Thymus (tissue), 11 donors: ENCODE measurements at regions not wholly inside any gene's neighbourhood (a gene's known extent, or its start where the extent isn't known, plus 50 kb on each side); places are given as distances from the start of the nearest gene placed in this dataset.

Experiments
- DNase-seq, 9 donors: peaks; one replicate each; pipeline ENCODE4 v3.0.0-alpha.2; 2013; ENCODE audit warnings: low spot score in 9 of 9, low read depth in 6 of 9, missing footprints in 1 of 9
- H3K27ac ChIP-seq, 2 donors: one replicate each; pipeline ENCODE4 v1.5.1; 2013; ENCODE audit warnings: control low read depth in 1 of 2, low read depth in 1 of 2, low read length in 1 of 2, mild to moderate bottlenecking in 1 of 2, moderate library complexity in 1 of 2
- H3K27me3 ChIP-seq, 2 donors: one replicate each; pipeline ENCODE4 v1.5.1; 2013; ENCODE audit warnings: low read length in 1 of 2; ENCODE audit not compliant: control insufficient read depth in 2 of 2, insufficient read depth in 1 of 2
- H3K36me3 ChIP-seq, 2 donors: one replicate each; pipeline ENCODE4 v1.5.1; 2013; ENCODE audit warnings: low read length in 1 of 2, mild to moderate bottlenecking in 1 of 2, moderate library complexity in 1 of 2; ENCODE audit not compliant: control insufficient read depth in 2 of 2, insufficient read depth in 2 of 2
- H3K4me1 ChIP-seq, 2 donors: one replicate each; pipeline ENCODE4 v1.5.1; 2013; ENCODE audit warnings: low read length in 2 of 2; ENCODE audit not compliant: control insufficient read depth in 2 of 2, insufficient read depth in 2 of 2
- H3K4me3 ChIP-seq, 2 donors: one replicate each; pipeline ENCODE4 v1.5.1; 2013; ENCODE audit warnings: low read length in 2 of 2, control low read depth in 1 of 2, mild to moderate bottlenecking in 1 of 2
- H3K9me3 ChIP-seq, 2 donors: one replicate each; pipeline ENCODE4 v1.5.1; 2013; ENCODE audit warnings: low read length in 1 of 2, mild to moderate bottlenecking in 1 of 2; ENCODE audit not compliant: control insufficient read depth in 2 of 2, insufficient read depth in 1 of 2
- WGBS: extraction: QIAGEN DNeasy Blood & Tissue Kit; methylation state at CpG from one replicate; pipeline ENCODE4 v1.1.7; 2013; 5-methylcytosine and 5-hydroxymethylcytosine counted together
- donor health status: healthy.

DNA sequence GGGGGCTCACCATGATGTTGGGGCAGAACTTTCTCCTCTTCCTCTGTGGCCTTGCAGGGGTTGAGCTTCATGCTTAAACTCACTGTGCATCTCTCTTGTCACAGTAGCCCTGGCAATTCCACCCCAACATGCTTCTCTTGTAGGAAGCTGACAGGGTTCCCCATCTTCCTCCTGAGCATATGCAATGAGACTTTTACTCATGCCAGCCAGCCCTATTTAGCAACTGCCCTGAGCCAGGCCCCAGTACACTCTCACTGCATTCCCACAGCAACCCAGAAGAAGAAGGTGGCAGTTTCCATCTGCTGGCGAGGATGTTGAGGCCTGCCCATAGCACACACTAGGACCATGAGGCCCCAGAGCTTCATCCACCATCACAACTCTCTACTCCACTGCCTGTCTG lies 72.2 kb upstream of the TEX51 start:
- H3K36me3 ChIP-seq = no peaks in the 10 kb centered on the region
- no peak for DNase-seq
- no peaks in the 10 kb centered on the region for H3K9me3 ChIP-seq
- H3K4me3 ChIP-seq = no peak overlapping the region
- 91% methylated on average over 1 of the region's 1 CpG for WGBS
- H3K27me3 ChIP-seq = no peaks in the 10 kb centered on the region
- no peak overlapping the region for H3K27ac ChIP-seq
- no peaks in the 10 kb centered on the region for H3K4me1 ChIP-seq

DNA sequence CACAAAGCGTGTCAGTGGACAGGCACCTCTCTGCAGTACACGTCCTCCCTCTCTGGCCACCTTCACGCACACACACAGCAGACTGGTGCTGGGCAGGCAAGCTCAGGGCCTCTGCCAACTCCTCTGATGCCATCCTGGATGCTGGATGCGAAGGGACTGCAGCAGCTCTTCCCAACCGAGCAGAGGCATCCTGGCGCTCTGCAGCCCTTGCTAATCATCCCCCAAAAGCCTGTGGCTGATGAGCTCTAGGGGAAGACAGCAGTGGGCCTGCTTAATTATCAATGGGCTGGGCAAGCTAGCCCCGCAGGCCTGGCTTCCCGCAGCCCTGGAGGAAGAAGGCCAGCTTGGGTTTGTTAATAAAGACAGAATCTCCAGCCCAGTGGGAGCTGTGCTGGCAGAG lies 71.3 kb upstream of the TEX51 start:
- no peak for DNase-seq
- Histone ChIP-seq H3K4me3 (no peak overlapping the region), H3K9me3 (no peaks in the 10 kb centered on the region), H3K27me3 (no peaks in the 10 kb centered on the region), H3K27ac (no peak overlapping the region), H3K36me3 (no peaks in the 10 kb centered on the region), H3K4me1 (no peaks in the 10 kb centered on the region)
- WGBS = 87% methylated on average over 8 of the region's 8 CpGs

DNA sequence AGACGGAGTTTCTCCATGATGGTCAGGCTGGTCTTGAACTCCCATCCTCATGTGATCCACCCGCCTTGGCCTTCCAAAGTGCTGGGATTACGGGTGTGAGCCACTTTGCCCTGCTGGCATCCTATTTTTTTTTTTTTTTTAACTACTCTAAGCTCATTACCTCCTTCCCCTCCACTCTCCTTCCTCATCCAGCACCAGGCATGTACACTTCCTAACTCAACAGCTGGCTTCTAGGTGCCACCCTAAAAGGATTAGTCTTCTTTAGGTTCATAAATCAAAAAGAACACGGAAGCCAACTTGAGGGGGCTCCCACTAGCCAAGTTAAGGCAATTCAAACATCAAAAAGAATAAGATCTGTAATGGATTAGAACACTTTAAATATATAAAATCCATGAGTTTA lies 70.6 kb upstream of the TEX51 start:
- no peaks in the 10 kb centered on the region for H3K4me1 ChIP-seq
- WGBS = 91% methylated on average over 4 of the region's 4 CpGs
- H3K36me3 ChIP-seq = no peaks in the 10 kb centered on the region
- H3K27ac ChIP-seq = no peak overlapping the region
- no peak for DNase-seq
- H3K27me3 ChIP-seq = no peaks in the 10 kb centered on the region
- no peak overlapping the region for H3K4me3 ChIP-seq
- no peaks in the 10 kb centered on the region for H3K9me3 ChIP-seq

DNA sequence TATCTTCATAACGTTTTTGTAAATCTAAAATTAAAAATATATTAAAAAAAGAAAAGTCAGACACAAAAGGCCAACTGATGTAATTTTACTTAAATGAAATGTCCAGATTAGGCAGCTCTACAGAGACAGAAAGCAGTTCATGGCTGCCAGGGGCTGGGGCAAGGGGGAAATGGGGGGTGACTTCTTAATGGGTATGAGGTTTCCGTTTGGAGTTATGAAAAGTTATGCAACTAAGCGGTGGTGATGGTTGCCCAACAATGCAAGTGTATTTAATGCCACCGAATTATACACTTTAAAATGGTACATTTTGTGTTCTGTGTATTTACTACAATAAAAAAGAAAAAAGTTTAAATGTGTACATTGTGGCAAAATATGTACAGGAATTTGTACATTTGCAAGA lies 70.2 kb upstream of the TEX51 start:
- no peaks in the 10 kb centered on the region for H3K9me3 ChIP-seq
- H3K36me3 ChIP-seq = no peaks in the 10 kb centered on the region
- H3K4me3 ChIP-seq = no peak overlapping the region
- no peaks in the 10 kb centered on the region for H3K4me1 ChIP-seq
- DNase-seq = no peak
- WGBS = 78% methylated on average over 4 of the region's 4 CpGs
- no peak overlapping the region for H3K27ac ChIP-seq
- no peaks in the 10 kb centered on the region for H3K27me3 ChIP-seq

DNA sequence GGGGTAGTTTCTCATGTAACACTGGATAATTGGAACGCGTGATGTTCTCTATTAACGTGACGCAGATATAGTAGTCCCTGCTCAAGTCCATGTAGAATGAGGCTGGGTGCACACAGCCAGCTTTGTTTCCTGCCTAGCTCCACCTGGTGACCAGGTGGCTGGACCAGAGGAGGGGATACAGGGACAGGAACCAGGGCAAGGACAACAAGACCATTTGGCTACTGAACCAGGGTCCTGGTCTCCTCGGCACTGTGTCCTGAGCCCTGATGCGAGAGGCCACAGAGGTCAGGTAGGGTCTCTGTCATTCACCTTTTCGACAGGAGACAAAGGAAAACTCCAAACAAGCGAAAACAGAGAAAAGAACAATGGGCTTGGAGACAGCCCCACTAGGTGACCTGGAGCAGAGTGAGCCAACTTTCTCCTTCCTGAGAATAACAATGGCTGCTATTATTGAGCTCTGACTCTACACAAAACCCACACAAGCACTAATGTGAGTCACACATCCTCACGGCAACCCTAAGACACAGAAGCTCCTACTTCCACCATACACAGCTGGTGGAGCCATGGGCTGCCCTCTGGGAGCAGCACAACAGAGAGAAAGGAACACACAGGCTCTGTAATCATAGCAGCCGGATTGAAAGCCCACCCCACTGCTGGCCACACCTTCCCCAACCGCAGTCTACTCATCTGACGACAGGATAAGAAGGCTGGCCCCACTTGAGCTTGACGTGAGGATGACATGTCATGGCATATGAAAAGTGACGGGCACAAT lies 67.3 kb upstream of the TEX51 start:
- H3K36me3 ChIP-seq = no peaks in the 10 kb centered on the region
- H3K27me3 ChIP-seq = no peaks in the 10 kb centered on the region
- no peak for DNase-seq
- 88% methylated on average over 14 of the region's 14 CpGs for WGBS
- no peaks in the 10 kb centered on the region for H3K9me3 ChIP-seq
- no peak overlapping the region for H3K27ac ChIP-seq
- no peak overlapping the region for H3K4me3 ChIP-seq
- no peaks in the 10 kb centered on the region for H3K4me1 ChIP-seq

DNA sequence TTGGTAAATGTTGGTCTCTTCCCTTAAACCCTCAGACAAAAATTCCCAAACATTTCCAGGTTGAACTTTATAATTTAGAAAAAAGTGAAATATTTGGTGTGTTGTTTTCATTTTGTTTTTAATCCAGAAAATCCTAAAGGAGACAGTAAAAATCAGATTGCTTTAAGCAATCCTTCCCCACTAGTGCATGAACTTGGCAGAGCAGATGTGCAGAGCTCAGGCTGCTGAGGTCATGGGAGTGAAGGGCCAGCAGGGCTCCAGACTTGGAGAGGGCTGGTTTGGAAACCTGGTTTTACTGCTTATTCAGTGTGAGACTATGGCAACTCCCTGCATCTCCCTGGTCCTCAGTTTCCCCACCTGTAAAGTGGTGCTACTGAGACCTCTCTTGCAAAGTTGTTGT lies 66.7 kb upstream of the TEX51 start:
- Histone ChIP-seq H3K27ac (no peak overlapping the region), H3K27me3 (no peaks in the 10 kb centered on the region), H3K9me3 (no peaks in the 10 kb centered on the region), H3K4me1 (no peaks in the 10 kb centered on the region), H3K4me3 (no peak overlapping the region), H3K36me3 (no peaks in the 10 kb centered on the region)
- no peak for DNase-seq

DNA sequence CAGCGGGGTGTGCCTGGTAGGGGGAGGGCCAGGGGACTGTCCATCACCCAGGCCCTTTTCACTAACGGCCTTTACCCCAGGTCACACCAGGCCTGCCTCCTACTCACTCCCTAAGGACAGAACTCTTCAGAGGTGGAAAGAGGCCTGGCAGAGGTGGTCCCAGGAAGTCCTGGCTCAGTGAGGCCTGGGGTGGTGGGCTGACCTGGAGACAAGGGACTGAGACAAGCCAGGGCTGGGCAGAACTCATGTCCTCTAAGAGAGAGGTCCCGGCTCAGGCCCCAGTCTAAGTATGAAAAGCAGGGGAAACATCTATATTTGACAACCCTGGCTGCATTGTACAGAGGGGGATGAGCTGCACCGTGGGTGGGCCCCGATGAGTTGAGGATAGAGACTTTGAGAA lies 65.9 kb upstream of the TEX51 start:
- WGBS = 92% methylated on average over 5 of the region's 5 CpGs
- Histone ChIP-seq H3K4me3 (no peak overlapping the region), H3K27me3 (no peaks in the 10 kb centered on the region), H3K4me1 (no peaks in the 10 kb centered on the region), H3K27ac (no peak overlapping the region), H3K9me3 (no peaks in the 10 kb centered on the region), H3K36me3 (no peaks in the 10 kb centered on the region)
- DNase-seq = no peak

DNA sequence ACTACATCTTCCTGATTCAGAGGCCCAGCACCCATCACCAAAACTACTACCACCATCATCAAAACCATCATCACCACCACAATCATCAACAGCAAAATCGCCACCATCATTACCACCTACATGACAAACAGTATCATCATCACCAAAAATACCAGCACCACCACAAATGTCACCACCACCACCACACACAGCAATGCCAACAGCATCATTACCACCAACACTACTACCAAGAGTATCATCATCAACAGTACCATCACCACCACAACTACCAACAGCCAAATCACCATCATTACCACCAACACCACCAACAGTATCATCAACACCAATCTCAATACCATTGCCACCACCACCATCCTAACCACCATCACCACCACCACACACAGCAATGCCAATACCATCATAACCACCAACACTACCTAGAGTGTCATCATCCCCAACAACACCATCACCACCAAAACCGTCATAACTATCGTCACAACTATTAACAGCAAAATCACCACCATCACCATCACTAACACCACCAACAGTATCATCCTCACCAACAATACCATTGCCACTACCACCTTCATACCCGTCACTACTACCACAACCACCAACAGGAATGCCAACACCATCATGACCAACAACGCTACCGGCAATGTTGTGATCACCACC lies 64.6 kb upstream of the TEX51 start:
- DNase-seq = no peak
- 98% methylated on average over 6 of the region's 6 CpGs for WGBS

DNA sequence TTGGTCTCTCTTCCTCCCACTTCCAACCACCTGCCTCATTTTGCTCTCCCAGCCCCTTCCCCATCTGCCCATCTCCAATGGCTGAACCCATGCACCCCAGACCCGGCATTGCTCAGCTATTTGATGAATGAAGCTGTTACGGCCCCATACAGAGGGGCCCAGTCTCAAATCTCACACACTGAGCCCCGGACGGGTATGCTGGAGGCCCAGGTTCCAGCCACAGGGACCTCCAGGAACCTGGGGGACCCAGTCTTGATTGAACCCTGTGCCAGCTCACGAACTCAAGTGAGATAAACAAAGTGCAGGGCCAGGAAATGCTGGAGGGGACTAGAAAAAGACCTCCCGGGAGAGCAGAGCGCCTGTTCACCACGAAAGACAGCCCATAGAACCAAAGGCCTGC lies 63.4 kb upstream of the TEX51 start:
- Histone ChIP-seq H3K4me3 (no peak overlapping the region), H3K4me1 (no peaks in the 10 kb centered on the region), H3K9me3 (no peaks in the 10 kb centered on the region), H3K27me3 (no peaks in the 10 kb centered on the region), H3K27ac (no peak overlapping the region), H3K36me3 (no peaks in the 10 kb centered on the region)
- WGBS = 79% methylated on average over 8 of the region's 8 CpGs
- DNase-seq = no peak

More for the DNA sequence above, 64.6 kb upstream of the TEX51 start:
- no peaks in the 10 kb centered on the region for H3K9me3 ChIP-seq
- H3K36me3 ChIP-seq = no peaks in the 10 kb centered on the region
- H3K27ac ChIP-seq = no peak overlapping the region
- H3K4me1 ChIP-seq = no peaks in the 10 kb centered on the region
- H3K27me3 ChIP-seq = no peaks in the 10 kb centered on the region
- H3K4me3 ChIP-seq = no peak overlapping the region
